GM19324 (cell line): ENCODE measurements at regions not wholly inside any gene's neighbourhood (a gene's known extent, or its start where the extent isn't known, plus 50 kb on each side); places are given as distances from the start of the nearest gene placed in this dataset.
"Not testable (repeated sequence)": the region's sequence is repeated elsewhere in the genome, so short reads cannot be mapped to it uniquely, and the experiment has no call there.

Source experiments
- ATAC-seq: cut with Tn5 transposase; IDR thresholded peaks from one replicate; pipeline ENCODE4 v1.9.1; 2021; ENCODE audit warnings: mild to moderate bottlenecking, moderate library complexity; ENCODE audit not compliant: unreplicated experiment, low FRiP score

- no peak for ATAC-seq
Measured at GRCh38 chr5:17079562-17079961, 137.9 kb upstream of the BASP1 start.

GRCh38 chr5:17080361-17080760 is 137.1 kb upstream of the BASP1 start:
- no peak for ATAC-seq

GRCh38 chr5:17081142-17081541 is 136.3 kb upstream of the BASP1 start:
- no peak for ATAC-seq

- not testable (repeated sequence) for ATAC-seq
Measured at GRCh38 chr5:17083276-17083675, 134.2 kb upstream of the BASP1 start.

- ATAC-seq: no peak
Measured at GRCh38 chr5:17087035-17087434, 130.4 kb upstream of the BASP1 start.

- no peak for ATAC-seq
Measured at GRCh38 chr5:17088051-17088450, 129.4 kb upstream of the BASP1 start.

GRCh38 chr5:17089001-17089400 is 128.4 kb upstream of the BASP1 start:
- no peak for ATAC-seq

GRCh38 chr5:17089690-17090089 is 127.7 kb upstream of the BASP1 start:
- no peak for ATAC-seq

GRCh38 chr5:17090839-17091238 is 126.6 kb upstream of the BASP1 start:
- ATAC-seq: no peak

- no peak for ATAC-seq
Measured at GRCh38 chr5:17094830-17095229, 122.6 kb upstream of the BASP1 start.

GRCh38 chr5:17096952-17097695 is 120.3 kb upstream of the BASP1 start:
- no peak for ATAC-seq

GRCh38 chr5:17099946-17100345 is 117.5 kb upstream of the BASP1 start:
- no peak for ATAC-seq

- ATAC-seq: no peak
Measured at GRCh38 chr5:17103461-17103860, 114.0 kb upstream of the BASP1 start.

- no peak for ATAC-seq
Measured at GRCh38 chr5:17105744-17106418, 111.5 kb upstream of the BASP1 start.

GRCh38 chr5:17106521-17106920 is 110.9 kb upstream of the BASP1 start:
- no peak for ATAC-seq

GRCh38 chr5:17112091-17112716 is 105.2 kb upstream of the BASP1 start:
- not testable (repeated sequence) for ATAC-seq

- ATAC-seq: no peak
Measured at GRCh38 chr5:17113174-17113958, 104.1 kb upstream of the BASP1 start.

GRCh38 chr5:17114233-17114632 is 103.2 kb upstream of the BASP1 start:
- no peak for ATAC-seq

GRCh38 chr5:17114715-17115599 is 102.5 kb upstream of the BASP1 start:
- ATAC-seq: no peak

GRCh38 chr5:17115855-17116254 is 101.6 kb upstream of the BASP1 start:
- no peak for ATAC-seq
